Esophagus mucosa (tissue), 1 donor: ENCODE measurements at regions not wholly inside any gene's neighbourhood (a gene's known extent, or its start where the extent isn't known, plus 50 kb on each side); places are given as distances from the start of the nearest gene placed in this dataset.

Experiments used
- ATAC-seq: fragments of 200-7000 bp; cut with Tn5 transposase; one replicate; pipeline ENCODE4 v1.9.1; 2020
- donor health status: DM: yes; HTN: yes; CAD: no.

DNA sequence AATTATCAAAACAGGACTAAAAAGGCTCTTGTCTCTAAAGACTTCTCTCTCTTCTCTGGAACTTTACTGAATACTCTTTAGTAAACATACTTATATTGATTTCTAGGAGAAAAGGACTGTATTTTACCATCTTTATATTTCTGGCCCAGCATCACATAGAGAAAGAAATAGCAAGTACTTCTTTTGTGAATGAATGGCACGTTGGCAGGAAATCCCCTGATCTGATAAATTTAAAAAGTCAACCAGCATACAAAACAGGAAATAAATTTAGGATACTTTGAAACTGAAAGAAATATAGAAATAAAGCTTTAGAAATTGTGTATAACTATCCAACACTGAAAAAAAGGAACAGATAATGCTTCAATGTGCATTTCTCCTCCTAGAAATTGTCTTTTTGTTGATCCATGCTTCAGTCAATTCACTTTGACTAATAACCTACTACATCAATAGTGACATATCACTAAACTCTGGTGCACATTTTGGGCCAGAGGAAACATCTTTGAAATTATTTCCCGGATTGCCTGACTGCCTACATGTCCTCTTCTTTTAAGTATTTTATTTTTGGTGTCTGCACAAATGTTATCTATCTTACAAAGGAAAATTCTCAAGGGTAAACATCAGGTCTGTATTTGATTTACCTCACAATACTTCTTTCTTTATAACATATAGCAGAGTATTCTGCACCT is 183.5 kb upstream of the FSTL5 start:
- ATAC-seq, result no peak

DNA sequence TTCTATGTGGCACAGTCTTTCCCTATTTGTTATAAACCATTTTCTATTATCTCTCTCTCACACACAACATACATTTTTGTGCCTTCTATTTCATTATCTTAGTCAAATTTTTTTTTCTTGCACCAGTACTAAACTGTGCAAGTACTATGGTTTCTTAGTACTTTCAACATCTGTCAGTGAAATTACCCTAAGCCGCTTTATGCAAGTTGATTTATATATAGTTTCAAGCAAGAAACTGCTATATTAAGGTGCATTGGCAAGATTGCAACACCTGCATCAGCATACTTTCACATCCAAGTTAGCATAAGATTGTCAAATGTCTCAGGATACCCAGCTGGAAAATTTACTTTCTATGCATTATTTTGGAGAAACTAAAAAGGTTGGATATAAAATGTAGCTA is 180.2 kb upstream of the FSTL5 start:
- ATAC-seq, result no peak

DNA sequence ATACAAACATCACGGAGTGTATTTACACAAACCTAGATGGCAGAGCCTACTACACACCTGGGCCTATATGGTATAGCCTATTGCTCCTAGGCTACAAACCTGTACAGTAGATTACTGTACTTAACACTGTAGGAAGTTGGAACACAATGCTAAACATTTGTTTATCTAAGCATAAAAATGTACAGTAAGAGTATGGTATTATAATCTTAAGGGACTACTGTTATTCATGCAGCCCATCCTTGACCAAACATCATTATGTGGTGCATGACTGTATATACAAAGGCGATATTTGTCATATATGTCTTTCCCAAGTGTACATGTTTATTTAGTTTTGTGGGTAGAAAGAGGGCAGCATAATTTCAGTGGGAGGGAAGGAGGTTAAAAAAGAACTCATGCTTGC is 177.7 kb upstream of the FSTL5 start:
- no peak for ATAC-seq

DNA sequence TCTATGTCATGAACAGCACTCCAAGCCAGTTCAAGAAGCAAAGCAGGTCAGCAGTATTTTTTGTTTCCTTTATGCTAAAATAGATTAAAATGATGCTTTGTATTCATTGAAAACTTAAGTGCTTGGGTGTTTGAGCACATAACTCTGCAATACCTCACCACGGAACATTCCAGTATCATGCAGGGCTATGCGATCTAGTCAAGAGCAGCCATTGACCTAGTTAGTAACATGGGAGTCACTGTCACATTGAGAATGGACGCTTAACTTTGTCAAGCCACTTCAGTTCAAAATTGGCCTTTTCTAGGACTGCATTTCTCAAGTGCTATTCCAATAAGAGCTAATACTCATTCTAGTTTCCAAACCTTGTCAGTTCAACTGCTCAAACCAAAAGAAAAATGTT is 160.1 kb upstream of the FSTL5 start:
- no peak for ATAC-seq

DNA sequence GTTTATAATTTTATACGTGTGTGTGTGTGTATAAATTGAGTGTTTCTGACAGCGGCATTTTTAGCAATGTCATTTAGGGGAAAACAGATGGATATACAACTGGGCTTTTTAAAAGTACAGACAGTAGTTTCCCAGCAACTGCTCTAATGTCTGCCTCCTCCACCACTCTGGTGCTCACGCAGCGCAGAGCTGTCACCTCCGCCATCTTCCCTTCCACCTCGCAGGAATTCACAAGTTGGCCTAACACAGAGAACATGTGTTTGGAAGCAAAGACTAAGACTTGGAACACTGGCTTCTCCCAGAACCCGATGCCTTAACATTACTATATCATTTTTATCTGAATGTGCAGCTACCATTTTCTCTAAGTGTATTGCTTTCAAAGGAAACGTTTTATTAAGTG is 158.3 kb upstream of the FSTL5 start:
- no peak for ATAC-seq

DNA sequence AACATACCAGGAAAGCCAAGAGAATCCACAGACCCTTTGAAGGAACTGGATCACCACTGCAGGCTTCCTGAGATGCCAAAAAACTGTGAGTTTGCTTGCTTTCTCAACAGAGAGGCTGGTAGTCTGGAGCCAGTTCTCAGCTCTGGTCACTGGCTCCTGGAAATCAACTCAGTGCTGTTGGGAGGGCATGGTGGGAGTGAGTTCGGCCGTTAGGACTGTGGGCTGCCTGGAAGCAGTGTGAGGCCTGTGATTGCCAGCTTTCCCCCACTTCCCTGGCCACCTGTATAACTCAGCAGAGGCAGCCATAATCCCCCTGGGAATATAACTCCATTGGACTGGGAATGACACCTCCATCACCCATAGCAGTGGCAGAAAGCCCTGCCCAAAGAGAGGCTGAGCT is 122.0 kb upstream of the FSTL5 start:
- ATAC-seq, result no peak

DNA sequence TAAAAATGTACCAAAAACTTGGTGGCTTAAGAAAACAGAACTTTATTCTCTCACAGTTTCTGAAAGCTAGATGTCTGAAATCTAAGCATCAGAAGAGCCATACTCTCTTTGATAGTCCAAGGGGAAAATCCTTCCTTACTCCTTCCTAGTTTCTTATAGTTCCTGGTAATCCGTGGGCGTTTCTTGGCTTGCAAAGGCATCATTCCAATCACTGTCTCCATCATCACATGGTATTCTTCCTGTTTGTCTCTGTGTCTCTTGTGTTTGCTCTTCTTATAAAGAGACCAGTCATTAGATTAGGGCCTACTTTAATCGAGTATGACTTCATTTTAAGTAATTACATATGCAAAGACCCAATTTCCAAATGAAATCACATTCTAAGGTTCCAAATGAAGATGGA is 118.9 kb upstream of the FSTL5 start:
- ATAC-seq, result no peak

DNA sequence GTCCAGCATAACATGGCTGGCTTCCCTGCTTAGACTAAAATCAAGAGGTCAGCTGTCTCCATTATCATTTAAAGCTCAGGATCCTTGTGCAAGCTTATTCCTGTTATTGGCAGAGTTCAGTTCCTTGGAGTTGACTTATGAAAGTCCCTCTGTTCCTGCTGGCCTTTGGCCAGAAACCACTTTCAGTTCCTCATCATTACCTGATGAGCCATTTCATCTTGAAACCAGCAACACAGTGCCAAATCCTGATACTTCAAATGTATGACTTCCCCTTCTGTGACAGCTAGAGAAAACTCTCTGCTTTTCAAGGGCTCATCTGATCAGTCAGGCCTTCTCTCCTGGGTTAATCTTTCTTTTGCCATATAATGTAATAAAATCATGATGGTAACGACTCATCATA is 110.6 kb upstream of the FSTL5 start:
- ATAC-seq, result no peak

DNA sequence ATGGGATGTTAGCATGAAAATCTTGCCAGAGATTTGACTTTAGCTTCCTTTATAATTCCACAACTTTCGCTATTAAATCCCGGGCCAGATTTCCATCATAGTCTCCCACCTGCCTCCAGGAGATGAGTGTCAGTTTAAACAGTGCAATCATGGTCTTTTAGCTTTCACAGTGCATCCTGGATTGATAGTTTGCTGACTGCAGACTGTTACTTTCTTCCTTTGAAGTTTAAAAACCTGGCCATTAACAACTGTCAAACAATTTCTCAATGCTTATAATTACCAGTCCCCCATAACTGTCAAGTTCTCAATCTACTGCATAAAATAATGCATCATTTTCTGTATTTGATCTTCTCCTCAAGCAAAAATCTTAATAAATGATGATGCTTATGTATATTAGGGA is 108.4 kb upstream of the FSTL5 start:
- no peak for ATAC-seq

DNA sequence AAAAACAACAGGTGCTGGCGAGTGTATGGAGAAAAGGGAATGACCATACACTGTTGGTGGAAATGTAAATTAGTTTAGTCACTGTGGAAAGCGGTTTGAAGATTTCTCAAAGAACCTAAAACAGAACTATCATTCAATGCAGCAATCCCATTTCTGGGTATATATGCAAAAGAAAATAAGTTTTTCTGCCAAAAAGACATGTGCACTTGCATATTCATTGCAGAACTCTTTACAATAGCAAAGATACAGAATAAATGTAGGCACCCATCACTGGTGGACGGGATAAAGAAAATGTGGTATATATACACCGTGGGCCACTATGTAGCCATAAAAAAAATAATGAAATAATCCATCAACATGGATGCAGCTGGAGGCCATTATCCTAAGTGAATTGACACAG is 105.1 kb upstream of the FSTL5 start:
- ATAC-seq, result no peak

DNA sequence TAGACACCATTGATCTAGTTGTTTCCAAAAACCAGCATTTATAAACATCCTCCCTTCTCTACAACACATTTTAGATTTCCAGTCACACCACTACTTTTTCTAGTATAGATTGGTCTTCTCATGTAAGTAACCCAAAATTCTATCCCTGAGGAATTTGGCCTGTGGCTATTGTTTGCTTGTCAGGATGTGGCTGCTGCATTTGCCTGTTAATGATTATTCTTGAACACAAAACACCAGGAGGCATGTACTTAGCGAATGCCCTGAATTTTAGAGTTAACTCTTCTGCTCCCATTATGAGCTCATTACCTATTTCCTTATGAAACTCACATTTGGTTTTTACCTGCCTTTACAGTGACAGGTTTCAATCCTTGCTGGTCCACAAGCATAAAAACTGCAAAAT is 102.0 kb upstream of the FSTL5 start:
- no peak for ATAC-seq

DNA sequence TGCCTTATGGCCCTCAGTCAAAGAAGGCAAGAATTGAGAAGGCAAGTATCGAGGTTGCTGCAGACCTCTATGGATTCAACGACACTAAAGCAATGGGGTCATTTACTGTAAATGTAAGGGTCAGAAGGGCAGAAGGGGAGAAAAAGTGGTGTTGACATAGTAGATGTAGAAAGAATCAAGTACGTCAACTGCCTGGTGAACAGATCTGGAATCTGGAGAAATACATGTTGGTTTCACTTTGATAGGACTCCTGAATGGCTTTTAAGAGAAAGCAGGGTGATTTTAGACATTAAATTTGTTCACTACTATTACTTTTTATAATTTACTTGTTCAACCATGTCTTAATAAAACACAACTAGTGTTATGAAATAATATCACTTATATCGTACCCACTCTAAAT is 81.3 kb upstream of the FSTL5 start:
- no peak for ATAC-seq

DNA sequence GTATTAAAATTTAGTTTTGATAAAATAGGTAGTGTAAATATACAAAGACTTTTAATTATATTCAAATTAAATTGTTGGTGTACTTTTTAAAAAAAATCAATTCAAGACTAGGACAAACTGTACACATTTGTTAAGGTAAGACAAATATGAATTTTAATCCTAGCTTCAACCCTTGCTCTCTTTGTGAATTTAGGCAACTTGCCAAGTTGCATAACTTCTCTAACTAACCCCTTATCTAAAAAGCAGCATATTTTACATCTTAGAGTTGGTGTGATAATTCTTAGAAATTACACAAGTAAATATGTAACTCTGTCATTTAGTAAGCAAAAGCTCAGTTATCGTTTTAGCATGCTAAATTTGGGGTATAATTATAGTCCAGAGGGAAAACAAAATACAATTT is 78.1 kb upstream of the FSTL5 start:
- ATAC-seq, result no peak

DNA sequence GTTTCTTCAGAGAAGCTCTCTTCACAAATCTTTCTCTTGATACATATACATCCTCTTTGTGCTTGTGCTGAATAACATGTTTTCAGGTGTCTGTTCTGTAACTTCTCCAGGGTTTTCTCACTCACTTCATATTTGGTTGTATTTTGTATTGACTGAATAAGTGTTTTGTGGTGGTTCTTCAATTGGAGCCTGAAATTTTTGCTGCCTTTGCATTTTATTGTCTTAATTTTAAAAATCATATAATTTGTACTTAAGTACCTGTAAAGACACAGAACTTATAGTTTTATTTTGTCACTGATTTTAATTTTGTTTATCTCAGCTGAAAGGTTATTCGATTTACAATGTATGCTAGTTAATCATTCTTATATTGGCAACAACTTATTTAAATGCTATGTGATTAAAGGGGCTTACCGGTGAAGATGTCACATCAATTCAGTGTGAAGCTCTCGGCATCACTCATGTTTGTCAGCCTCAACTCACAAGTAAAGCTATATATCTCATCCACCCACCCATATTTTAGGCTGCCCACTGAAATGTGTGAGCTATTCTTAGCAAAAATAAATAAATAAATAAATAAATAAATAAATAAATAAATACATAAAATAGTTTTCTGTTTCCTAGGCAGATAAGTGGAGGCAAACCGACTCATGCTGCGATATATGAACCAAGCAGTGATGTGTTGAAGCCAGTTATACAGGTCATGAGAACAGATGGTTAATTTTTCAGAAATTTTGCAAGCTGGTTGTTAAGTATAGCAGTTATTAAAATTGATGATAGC is 76.4 kb upstream of the FSTL5 start:
- ATAC-seq, result no peak

DNA sequence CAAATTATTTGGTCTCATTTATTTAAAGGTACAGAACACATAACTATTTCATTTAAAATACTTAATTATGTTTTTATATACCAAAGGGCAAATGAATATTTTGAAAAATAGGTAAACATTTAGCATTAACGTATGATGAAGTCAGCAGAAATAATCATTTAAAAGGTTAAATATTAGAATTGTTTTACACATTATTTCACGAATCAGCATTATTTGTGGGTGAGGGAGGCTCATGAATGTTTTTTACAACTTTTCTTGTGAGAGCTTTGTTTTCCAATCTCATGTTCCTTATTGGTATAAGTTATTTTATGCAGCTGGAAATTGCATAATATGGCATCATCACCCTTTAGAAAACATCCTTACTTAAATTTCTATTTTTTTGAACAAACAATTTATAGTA is 73.9 kb upstream of the FSTL5 start:
- ATAC-seq, result no peak

DNA sequence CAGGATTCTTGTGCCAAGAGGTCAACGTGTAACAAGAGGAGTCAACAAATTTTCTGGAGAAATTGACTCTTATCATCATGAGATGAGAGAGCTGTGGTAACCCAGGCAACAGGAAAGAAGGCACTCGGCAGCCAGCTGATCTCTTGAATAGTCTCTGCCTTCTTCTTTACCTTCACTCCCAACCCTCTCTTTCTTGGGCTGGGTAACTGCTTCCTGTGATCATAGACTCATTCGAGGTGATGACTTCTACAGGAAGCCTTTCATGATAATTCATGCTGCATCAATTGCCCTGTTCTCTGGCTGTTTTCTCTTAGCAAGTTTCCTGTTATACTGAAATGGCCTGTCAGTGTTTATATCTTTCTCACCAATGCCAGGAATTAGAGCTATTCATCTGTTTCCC is 70.8 kb upstream of the FSTL5 start:
- no peak for ATAC-seq

DNA sequence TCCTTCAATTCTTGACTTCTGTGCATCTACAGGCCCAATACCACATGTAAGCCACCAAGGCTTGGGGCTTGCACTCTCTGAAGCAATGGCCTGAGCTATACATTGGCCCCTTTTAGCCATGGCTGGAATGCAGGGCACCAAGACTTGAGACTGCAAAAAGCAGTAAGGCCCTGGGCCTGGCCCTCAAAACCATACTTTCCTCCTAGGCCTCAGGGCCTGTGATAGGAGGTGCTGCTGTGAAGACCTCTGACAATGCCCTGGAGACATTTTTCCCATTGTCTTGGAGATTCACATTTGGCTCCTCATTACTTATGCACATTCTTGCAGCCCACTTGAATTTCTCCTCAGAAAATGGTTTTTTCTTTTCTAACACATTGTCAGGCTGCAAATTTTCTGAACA is 68.5 kb upstream of the FSTL5 start:
- ATAC-seq, result no peak

DNA sequence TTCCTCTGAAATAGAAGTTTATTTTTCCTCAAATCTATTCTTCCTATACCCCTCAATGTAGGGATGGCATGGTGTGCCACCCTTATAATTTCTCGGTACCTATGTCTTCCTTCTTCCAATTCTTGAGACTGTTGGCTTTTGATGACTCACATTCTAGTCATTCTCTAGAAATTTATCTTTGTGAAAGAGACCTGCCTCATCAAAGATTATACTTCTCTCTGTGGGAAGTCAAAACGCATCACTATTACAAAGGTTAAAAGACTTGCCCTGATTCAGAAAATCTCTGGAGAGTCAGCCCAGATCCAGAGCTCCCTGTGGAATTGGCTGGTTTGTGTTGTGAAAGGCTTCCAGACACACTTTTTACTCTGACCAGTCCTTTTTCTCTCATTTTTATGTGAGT is 65.9 kb upstream of the FSTL5 start:
- no peak for ATAC-seq

DNA sequence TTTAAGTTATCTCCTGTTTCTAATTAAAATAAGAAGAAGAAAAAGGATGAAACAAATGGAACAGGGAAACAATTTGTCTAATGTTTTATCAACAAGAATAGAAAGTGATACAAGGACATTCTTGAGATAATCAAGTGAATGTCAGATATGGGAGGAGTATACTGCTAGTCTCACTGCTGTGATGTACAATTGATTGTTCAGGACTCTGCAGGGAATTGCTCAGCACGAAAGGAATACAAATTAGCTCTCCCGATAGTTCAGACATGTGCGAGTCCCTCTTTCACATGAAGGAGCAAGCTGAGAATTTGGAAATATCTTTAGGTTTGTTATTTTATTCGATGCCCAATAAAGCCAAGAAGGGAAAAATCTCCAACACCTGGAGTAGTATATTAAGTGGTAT is 57.3 kb upstream of the FSTL5 start:
- no peak for ATAC-seq
